GM18909 (cell line): ENCODE measurements at regions not wholly inside any gene's neighbourhood (a gene's known extent, or its start where the extent isn't known, plus 50 kb on each side); places are given as distances from the start of the nearest gene placed in this dataset.
A peak's percentile ranks its signal among the peaks of the same experiment; 100 is the strongest.

Experiments
- ATAC-seq: cut with Tn5 transposase; IDR thresholded peaks from one replicate; pipeline ENCODE4 v1.9.1; 2021; ENCODE audit warnings: mild to moderate bottlenecking; ENCODE audit not compliant: unreplicated experiment, poor library complexity

DNA sequence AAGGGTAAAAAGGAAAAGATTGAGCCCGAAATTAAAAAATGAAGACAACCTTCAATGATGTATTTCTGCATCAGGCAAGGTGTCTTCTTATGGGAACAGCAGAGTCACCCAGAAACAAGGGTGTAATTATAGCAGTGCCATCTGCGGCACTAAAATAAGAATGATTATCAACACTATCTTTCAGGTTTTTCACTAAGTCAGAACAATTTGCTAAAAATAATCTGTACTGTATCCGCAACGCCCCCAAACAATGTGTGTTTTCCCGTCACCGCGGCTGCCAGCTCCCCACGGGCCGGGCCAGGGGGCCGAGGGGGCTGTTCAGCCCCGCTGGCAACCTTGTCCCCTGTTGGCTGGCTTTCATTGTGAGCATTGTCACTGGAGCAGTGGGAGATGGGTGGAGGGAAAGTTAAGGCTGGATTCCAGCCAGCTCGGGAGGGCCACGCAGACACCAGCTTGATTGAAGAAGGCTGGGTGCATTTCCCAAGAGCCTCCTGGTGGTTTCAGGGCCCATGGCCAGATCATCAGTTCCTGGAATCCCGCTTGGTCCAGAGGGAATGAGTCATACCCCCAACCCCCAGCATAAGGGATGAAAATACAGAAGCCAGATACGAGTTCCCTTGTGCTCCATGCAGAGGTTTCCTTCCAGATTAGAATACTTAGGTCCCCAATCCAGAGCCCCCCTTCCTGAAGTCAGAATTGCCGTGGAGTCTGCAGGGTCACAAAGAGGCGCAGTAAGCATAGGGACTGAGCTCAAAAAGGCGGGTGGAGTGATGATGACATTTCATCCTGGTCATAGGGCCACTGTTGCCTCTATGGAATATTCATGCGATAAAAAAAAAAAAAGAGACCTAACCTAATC is 90.2 kb upstream of the KLF13 start:
- ATAC-seq: no peak

DNA sequence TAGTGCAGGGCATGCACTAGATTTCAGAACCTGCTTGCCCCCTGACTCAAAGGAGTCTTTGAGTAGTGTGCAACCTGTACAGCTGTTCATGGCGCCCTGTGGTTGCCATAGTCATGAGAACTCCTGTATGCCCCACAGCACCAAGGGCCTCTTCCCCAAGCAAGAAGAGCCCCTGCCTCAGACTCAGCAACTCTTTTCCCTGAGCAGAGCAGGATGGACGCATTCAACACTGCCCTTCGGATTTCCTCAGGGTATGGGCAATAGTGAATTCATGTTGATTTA is 89.7 kb upstream of the KLF13 start:
- no peak for ATAC-seq

DNA sequence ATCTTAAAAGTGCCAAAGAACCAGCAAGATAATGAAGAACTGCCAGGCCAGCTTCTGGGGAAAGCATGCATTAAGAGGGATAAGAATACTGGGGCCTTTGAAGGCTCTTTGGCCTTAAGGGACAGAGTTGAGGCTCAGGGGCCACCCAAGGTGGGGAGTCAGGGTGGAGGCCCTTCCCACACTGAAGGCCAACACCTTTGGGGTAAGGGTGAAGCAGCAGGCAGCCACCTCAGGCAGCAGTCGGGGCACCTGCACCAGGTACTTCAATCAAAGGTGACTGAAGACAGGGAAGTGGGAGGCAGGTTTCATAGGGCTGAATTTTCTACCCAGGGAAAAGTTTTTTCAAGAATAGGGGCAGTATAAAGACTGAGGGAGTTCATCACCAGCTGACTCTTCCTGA is 87.7 kb upstream of the KLF13 start:
- no peak for ATAC-seq

DNA sequence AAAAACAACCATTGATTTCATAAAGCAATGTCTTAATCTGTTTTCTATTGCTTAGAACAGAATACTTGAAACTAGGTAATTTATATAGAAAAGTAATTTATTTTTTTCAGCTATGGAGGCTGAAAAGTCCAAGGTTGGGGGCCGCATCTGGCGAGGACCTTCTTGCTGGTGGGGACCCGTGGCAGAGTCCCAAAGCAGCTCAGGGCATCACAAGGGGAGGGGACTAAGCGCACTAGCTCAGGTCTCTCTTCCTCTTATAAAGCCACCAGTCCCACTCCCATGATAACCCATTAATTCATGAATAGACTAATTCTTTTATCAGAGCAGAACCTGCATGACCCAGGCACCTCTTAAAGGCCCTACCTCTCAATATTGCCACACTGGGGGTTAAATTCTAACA is 87.2 kb upstream of the KLF13 start:
- no peak for ATAC-seq

DNA sequence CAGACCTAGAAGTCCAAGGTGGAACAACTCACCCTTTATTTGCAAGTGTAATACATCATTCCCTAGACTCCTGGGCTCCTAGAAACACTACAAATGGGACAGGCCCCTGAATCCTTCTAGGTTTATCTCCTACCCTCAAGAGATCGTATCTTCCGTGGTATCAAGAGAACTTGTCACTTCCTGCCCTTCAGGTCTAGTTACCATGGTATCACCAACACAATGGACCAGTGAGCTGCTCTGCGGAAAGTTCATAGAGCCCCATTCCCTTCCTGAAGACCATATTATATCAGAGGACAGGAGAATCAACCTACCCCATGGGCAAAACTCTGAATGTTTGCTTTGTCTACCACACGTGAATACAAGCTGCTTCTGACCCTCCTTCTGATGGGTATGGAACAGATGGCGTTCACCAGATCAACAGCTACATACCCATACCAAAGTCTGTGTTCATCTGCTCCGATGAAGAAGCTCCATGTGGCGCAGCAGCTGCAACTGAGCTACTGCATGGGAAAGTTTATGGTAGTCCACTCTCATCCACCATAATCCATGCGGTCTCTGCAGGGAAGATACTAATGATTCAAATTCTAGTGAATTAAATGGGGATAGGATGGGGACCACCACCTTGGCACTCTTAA is 84.6 kb upstream of the KLF13 start:
- ATAC-seq: no peak

DNA sequence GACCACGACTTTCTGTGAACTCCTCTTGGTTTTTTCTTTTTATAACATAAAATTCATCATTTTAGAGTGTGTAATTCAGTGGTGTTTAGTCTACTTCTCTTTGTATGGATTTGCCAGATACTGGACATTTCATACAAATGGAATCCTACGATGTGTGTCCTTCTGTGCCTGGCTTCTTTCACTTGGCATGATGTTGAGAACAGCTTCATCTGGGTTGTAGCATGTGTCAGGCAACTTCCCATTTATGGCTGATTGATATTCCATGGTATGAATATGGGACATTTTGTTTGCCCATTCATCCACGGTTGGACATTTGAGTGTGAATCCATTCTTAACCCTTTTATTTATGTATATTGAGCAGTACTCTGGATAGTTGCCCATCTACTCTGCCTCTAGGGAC is 82.7 kb upstream of the KLF13 start:
- ATAC-seq: no peak

DNA sequence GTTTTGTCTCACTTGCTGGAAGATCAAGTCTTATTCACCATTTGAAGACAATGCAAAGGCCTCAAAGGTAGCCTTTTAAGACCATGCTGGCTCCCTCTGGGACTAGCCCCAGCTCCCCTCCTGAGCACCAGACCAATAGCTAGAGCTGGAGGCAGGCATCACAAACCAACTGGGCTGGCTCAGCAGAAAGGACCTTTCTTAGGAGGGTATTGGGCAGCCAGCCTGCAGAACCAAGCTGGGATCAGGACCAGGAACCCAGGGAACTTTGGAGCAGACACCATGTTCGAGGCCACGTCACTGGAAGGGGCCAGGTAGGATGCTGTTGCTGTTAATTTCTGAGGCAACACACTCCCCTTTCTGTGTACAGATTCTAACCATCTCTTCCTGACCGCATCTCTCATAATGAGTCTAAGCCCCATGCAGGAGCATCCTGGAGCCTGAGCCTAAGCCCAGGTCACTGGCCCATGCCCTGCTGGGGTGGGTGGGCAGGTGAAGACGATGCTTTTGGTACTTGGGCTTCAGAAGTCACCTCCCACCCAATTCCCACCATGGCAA is 81.4 kb upstream of the KLF13 start:
- no peak for ATAC-seq

DNA sequence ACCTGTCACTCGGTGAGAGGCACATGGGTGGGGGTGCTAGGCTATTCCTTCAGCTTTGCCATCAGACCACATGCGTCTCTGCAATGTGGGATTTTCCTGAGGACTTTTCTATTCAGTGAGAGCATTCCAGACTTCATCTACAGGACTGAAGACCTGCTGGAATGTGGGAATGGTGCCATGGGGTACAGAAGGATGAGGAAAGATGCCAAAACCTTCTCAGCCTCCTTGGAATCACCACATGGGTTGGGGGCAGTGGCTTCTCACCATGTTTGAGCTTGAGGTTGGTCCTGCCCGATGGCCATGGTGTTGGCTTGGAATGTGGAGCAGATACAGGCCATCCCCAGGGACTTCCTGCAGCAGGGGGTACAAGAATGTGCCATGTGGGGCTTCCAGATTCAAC is 80.9 kb upstream of the KLF13 start:
- ATAC-seq: no peak

DNA sequence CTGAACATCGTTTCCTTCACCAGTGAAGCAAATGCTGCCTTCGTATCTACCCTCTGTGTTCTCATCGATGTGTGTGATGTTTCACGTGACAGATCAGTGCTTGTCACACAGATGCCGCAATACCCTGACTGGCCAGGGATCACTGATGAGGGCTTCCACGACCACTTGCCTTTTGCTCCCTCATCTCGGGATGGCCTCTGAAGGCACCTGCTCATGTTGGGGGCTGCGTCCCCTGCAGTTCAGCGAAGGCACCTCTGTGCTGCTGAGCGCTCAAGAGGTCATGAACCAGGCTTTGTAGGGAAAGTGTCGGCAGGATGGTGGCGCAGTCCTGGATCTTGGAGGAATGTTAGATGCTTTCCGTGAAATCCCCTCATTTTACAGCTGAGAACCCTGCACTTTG is 79.2 kb upstream of the KLF13 start:
- ATAC-seq: no peak

DNA sequence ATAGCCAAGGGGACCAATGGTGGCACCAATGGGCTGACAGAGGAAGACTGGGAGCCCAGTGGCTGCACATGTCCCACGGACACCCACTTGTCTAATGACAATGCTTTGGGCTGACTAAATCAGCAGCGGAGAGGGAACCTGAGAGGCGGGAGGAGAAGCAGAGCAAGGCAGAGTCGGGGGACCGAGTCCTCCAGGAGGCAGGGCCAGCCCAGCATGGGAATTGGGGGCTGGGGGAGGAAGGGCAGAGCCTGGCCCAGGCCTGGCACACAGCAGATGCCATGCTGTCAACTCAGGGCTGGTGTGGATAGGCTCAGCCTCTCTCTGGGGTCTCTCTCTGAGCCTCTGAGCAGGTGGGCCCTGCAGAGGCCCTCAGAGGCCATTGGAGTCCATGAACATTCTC is 78.4 kb upstream of the KLF13 start:
- no peak for ATAC-seq

DNA sequence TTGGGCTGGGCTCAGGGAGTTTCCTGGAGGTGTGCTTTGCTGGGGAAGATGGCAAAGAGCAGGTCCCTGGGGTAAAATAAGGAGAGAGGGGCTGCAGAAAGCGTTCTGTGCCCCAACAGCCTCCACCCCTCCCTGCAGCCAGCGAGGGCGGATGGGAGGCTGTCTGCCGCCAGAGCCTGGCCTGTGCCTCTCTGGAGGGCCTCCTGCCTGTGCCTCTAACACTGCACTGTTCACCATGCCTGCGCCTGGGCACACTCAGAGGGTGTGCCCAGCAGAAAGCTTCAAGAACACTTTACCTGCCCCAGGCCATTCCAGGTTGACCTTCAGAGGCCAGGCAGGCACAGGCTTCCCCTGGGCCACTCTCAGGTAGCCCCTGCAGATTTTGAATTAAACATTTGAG is 77.7 kb upstream of the KLF13 start:
- no peak for ATAC-seq

DNA sequence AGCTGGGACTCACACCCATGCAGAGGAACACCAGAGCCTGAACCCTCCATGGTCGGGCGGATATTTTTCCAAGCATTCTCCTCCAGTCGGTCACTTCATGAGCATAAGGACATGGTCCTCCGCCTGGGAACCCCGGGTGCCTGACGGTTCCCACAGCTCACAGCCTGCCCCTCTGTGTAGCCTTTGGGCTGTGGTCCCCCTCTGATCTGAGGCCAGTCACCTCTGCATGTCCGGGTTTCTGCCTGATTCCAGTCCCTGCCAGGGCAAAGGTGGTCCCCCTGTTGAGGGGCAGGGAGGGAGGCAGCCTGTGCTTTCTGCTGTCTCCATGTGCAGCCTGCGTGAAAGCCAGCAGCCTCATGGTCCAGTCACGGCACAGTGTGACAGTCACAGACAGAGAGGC is 76.6 kb upstream of the KLF13 start:
- ATAC-seq: no peak

DNA sequence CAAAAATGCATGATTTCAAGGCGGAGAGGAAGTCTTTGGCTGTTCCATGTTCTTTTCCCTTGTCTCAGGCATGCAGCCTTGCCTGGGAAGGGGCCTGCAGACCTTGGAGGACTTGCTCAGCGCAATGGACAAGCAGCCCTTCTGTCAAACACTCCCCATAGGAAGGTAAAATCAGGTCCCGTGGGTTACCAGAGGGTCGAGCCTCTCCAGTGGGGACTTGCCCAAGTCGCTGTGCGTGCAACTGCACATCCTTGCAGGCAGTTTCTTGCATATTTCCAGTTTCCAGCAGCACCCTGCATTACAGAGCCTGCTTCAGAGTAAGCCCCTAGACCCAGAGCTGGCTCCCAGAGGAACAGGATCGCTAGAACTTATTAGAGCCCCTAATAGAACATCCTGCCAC is 75.5 kb upstream of the KLF13 start:
- no peak for ATAC-seq

DNA sequence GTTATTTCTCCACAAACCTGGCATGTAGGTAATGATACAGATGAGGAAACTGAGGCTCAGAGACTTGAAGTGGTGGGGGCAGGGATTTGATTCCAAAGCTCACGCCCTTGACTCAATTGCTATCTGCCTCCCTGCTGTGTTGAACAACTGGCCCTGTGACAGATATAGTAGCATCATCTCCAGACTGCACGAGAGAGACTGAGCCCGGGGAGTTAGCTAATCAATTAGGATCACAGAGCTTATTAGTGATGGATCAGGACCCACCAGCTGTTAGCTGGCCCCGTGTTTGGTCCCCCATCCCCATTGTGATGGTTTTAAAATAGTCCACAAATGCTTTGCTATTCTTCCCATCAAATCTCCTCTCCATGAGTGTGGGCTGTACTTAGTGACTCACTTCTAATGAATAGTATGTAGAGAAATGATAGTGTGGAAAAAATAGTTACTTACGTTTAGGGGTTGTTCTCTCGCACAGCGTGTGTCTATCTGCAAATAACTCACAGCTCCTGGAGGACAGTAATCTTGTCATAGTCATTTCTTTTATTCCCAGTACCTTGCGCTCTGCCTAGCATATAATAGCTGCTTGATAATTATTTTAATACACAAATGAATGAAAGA is 74.4 kb upstream of the KLF13 start:
- no peak for ATAC-seq

DNA sequence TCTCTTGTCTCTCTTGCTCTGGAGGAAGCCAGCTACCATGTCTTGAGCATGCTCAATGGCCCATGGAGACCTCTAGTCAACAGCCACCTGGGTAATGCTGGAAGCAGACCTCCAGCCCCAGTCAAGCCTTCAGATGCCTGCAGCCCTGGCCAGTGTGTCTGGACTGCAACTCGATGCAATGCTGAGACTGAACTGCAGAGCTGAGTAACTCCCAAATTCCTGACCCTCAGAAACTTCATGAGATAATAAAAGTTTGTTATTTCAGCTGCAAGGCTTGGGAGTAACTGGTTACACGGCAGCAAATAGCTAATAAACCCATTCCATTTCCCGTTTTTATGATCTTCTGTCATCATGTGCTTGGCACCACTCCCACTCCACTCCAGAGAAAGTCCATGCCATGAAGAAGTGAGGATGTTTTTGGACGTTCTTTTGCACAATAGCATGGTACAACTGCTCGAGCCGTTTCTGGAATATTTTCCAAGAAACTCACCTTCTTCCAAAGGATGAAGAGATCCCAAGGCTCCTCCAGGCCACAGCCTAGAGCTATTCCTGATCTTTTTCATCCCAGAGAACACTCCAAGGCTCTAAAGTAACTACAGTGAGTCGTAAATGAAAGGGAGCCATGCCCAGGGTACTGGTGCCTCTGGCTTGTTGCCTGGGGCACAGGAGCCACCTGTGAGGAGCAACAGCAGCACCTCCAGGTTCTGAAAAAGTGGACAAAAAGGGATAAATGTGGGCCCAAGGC is 72.0 kb upstream of the KLF13 start:
- ATAC-seq: no peak

DNA sequence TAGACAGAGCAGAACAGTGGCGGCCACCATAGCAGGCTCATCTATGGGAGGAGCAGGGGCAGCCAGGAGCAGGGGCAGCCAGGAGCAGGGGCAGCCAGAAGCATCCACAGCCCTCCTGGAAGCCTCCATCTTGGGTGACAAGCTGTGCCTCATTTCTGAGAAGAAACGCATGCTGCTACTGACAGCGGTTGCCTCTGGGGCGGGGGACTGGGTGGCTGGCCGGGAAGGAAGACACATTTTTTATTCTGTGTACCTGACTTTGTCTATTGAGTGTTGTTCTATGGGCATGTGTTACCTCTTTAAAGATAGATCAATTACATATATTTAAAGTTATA is 71.5 kb upstream of the KLF13 start:
- ATAC-seq: no peak

DNA sequence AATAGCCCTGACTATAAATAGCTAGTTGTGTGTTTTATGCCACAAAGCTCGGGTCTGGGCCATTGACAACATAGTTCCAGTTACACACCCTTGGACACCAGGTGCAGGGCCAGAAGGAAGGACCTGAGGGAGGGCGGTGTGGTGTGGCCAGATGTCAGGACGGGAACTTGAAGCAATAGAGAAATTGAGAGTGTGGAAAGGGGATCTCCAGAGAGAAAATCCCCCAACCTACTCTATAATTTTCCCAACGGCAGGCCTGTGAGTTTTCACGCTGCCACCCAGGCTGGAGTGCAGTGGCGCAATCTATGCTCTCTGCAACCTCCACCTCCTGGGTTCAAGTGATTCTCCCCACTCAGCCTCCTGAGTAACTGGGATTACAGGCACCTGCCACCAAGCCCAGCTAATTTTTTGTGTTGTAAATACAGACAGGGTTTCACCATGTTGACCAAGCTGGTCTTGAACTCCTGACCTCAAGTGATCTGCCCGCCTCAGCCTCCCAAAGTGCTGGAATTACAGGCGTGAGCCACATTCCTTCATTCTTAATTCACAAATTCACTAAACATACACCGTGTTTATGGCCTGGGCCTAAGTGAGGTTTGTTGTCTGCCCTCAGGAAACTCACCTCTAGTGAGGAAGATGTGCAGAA is 70.8 kb upstream of the KLF13 start:
- peak; percentile 69 for ATAC-seq

DNA sequence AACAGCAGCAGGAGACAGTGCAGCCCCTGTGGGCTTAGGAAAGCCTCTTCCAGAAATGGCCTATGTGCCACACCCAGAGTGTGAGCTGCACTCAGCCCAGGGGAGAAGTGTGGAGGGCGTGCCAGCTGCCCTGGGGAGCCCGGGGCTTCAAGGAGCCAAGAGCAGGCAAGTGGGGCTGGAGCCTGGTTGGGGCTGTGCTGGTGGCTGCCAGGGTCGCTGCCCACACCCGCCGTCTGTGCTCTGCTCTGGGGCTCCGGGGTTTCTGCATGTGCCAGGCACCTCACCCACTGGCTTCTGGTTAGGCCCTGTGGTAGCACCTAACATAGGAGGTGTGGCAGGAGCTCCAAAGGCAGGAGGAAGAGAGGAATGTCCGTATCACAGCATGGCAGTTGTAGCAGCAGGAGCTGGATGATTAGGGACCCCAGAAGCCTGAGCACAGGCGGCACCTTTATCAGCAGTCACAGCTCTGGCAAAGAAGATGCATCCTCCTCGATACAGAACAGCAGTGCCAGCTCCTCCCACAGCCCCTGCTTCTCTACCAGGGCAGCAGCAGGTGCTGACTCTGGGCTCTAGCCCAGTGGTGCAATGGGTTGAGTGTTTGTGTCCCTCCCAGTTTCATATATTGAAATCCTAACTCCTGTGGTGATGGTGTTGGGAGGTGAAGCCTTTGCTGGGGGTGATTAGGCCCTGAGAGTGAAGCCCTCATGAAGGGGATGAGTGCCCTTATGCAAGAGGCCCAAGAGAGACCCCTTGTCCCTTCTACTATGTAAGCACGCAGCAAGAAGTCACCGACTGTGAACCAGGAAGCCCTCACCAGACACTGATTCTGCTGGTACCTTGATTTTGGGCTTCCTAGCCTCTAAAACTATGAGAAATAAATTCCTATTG is 70.0 kb upstream of the KLF13 start:
- ATAC-seq: no peak

DNA sequence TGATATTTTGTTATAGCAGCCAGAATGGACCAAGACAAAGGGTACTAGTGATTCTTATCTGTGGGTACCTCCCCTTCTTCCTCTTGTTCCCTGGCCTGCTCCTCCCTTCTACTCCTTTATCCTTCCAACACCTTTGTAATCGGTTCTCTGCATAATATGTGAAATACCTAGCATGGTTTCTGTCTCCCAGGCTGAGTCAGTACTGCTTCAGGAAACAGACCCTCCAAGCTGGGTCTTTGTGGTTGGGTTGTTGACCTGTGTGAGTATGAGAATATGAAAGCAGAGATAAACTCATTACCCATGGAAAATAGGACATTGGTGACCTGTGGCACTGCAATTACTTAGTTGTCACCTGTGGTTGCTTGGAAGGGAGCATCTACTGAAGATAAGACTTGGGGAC is 69.3 kb upstream of the KLF13 start:
- ATAC-seq: no peak

DNA sequence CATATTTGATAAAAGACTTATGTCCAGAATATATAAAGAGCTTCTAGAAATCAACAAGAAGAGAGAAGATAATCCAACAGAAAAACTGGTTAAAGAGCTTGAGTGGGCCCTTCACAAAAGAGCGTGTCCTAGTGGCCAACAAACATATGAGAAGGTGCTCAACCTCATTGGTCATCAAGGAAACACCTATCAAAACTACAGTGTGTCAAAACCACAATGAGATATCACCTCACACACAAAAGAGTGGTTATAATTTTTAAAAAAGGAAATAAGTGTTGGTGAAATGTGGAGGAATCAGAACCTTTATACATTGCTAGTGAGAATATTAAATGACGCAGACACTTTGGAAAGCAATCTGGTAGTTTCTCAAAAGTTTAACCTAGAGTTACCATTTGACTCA is 68.4 kb upstream of the KLF13 start:
- no peak for ATAC-seq
